IMR-90 (cell line): ENCODE measurements at regions not wholly inside any gene's neighbourhood (a gene's known extent, or its start where the extent isn't known, plus 50 kb on each side); places are given as distances from the start of the nearest gene placed in this dataset.
"Not testable (repeated sequence)": the region's sequence is repeated elsewhere in the genome, so short reads cannot be mapped to it uniquely, and the experiment has no call there.

ENCODE experiments used
- BHLHE40 ChIP-seq: fragments of 150-350 bp; IDR thresholded peaks from 2 replicates; pipeline ENCODE4 v1.6.1; 2016; ENCODE audit warnings: mild to moderate bottlenecking, low read depth, low read length
- CEBPB ChIP-seq: IDR thresholded peaks from 2 replicates; pipeline ENCODE4 v1.6.1; 2012; ENCODE audit warnings: low read depth, low read length, improper control_type of control experiment
- CHD1 ChIP-seq: IDR thresholded peaks from 2 replicates; pipeline ENCODE4 v1.6.1; 2012; ENCODE audit warnings: low read depth, low read length, improper control_type of control experiment
- CTCF ChIP-seq: conservative IDR thresholded peaks from 2 replicates; pipeline ENCODE4 v1.5.1; 2012; ENCODE audit warnings: mild to moderate bottlenecking, low read depth, low read length, improper control_type of control experiment
- ELK1 ChIP-seq: fragments of 150-350 bp; IDR thresholded peaks from 2 replicates; pipeline ENCODE4 v1.6.1; 2016; ENCODE audit warnings: low read depth, mild to moderate bottlenecking, low read length, moderate library complexity, borderline replicate concordance
- FOS ChIP-seq: fragments of 150-350 bp; IDR thresholded peaks from 2 replicates; pipeline ENCODE4 v1.6.1; 2016; ENCODE audit warnings: low read depth, low read length
- POLR2A ChIP-seq: IDR thresholded peaks from 2 replicates; pipeline ENCODE4 v1.6.1; 2012; ENCODE audit warnings: mild to moderate bottlenecking, low read depth, low read length
- SMC3 ChIP-seq: fragments of 150-350 bp; IDR thresholded peaks from 2 replicates; pipeline ENCODE4 v1.6.1; 2016; ENCODE audit warnings: low read depth, mild to moderate bottlenecking, antibody characterized with exemption, low read length, moderate library complexity
- TF ChIP-seq, protein P1 (sequence below): fragments of 150-350 bp; IDR thresholded peaks from 2 replicates; pipeline ENCODE4 v1.6.1; 2017; ENCODE audit warnings: mild to moderate bottlenecking, antibody characterized with exemption, low read length, low read depth

- TF ChIP-seq ELK1, CTCF, POLR2A, BHLHE40, CHD1, FOS, CEBPB, SMC3: not testable (repeated sequence)
- TF ChIP-seq, protein P1, sequence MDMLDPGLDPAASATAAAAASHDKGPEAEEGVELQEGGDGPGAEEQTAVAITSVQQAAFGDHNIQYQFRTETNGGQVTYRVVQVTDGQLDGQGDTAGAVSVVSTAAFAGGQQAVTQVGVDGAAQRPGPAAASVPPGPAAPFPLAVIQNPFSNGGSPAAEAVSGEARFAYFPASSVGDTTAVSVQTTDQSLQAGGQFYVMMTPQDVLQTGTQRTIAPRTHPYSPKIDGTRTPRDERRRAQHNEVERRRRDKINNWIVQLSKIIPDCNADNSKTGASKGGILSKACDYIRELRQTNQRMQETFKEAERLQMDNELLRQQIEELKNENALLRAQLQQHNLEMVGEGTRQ, result not testable (repeated sequence)
Observed at GRCh38 chr20:47978428-47979120, 193.3 kb upstream of the SULF2 start.
